Mucosa of descending colon (tissue), 3 donors: ENCODE measurements at regions not wholly inside any gene's neighbourhood (a gene's known extent, or its start where the extent isn't known, plus 50 kb on each side); places are given as distances from the start of the nearest gene placed in this dataset.

Source experiments
- ATAC-seq: fragments of 200-7000 bp; cut with Tn5 transposase; one replicate; pipeline ENCODE4 v1.9.1; 2020; ENCODE audit warnings: mild to moderate bottlenecking, moderate library complexity
- DNase-seq, 3 donors: peaks; one replicate each; pipeline ENCODE4 v3.0.0-alpha.2; 2020
- H3K36me3 ChIP-seq: fragments of 200-600 bp; one replicate; pipeline ENCODE4 v1.8.0; 2021; ENCODE audit warnings: low read depth, mild to moderate bottlenecking
- H3K4me1 ChIP-seq: fragments of 200-600 bp; one replicate; pipeline ENCODE4 v1.8.0; 2021; ENCODE audit warnings: low read depth, mild to moderate bottlenecking
- H3K4me3 ChIP-seq: fragments of 200-600 bp; one replicate; pipeline ENCODE4 v1.8.0; 2021; ENCODE audit warnings: mild to moderate bottlenecking
- H3K9me3 ChIP-seq: fragments of 200-600 bp; one replicate; pipeline ENCODE4 v1.8.0; 2021; ENCODE audit warnings: mild to moderate bottlenecking
- CTCF ChIP-seq: fragments of 200-600 bp; IDR thresholded peaks from one replicate; pipeline ENCODE4 v1.8.0; 2022; ENCODE audit warnings: antibody characterized with exemption, mild to moderate bottlenecking
- intact Hi-C, 2 donors: fragments of 100-400 bp; cut with DNase I in 1 of 2; cut with micrococcal nuclease in 1 of 2; formaldehyde crosslinking; loops; one replicate each; pipeline versions ENCODE4 v1.11.0 to v1.11.1; 2022; cut with DNase I, micrococcal nuclease
- donor health status: DM: no; HTN: no; CAD: no; lungs with moderate emphysema.
- donor health status: DM: no; HTN: no; CAD: no.
- donor health status: DM: no; HTN: yes; CAD: no.

- peaks cover 7% of the 10 kb centered on the region for H3K4me1 ChIP-seq
- TF ChIP-seq CTCF = no peak
Measured at GRCh38 chr6:14620522-14620921, 502.9 kb downstream of the CD83 start.

GRCh38 chr6:14621518-14621917 lies 503.9 kb downstream of the CD83 start:
- no peak for TF ChIP-seq CTCF
- Histone ChIP-seq H3K4me1 (peaks cover 7% of the 10 kb centered on the region), H3K9me3 (no peaks in the 10 kb centered on the region), H3K4me3 (no peak overlapping the region), H3K36me3 (no peaks in the 10 kb centered on the region)
- DNase-seq (no peak), ATAC-seq (peak; percentile 64)
- intact Hi-C loops = no loop called here

More at GRCh38 chr6:14620522-14620921, 502.9 kb downstream of the CD83 start:
- DNase-seq = no peak
- no peak for ATAC-seq
- Histone ChIP-seq H3K9me3 (no peaks in the 10 kb centered on the region), H3K4me3 (no peak overlapping the region), H3K36me3 (no peaks in the 10 kb centered on the region)
- intact Hi-C loops = no loop called here

GRCh38 chr6:14622085-14622484 lies 504.5 kb downstream of the CD83 start:
- DNase-seq (peak in 1 of 3 donors; percentile 44), ATAC-seq (peak; percentile 43)
- no peak overlapping the region for H3K4me3 ChIP-seq
- intact Hi-C loops = no loop called here
- no peaks in the 10 kb centered on the region for H3K36me3 ChIP-seq
- no peaks in the 10 kb centered on the region for H3K9me3 ChIP-seq
- TF ChIP-seq CTCF = no peak
- peaks cover 7% of the 10 kb centered on the region for H3K4me1 ChIP-seq

- TF ChIP-seq CTCF = no peak
- intact Hi-C loops = no loop called here
- DNase-seq (peak in 1 of 3 donors; percentile 22), ATAC-seq (peak; percentile 62)
- H3K4me3 ChIP-seq = no peak overlapping the region
- peaks cover 7% of the 10 kb centered on the region for H3K4me1 ChIP-seq
- H3K9me3 ChIP-seq = no peaks in the 10 kb centered on the region
- no peaks in the 10 kb centered on the region for H3K36me3 ChIP-seq
Measured at GRCh38 chr6:14622909-14623505, 505.4 kb downstream of the CD83 start.

DNA sequence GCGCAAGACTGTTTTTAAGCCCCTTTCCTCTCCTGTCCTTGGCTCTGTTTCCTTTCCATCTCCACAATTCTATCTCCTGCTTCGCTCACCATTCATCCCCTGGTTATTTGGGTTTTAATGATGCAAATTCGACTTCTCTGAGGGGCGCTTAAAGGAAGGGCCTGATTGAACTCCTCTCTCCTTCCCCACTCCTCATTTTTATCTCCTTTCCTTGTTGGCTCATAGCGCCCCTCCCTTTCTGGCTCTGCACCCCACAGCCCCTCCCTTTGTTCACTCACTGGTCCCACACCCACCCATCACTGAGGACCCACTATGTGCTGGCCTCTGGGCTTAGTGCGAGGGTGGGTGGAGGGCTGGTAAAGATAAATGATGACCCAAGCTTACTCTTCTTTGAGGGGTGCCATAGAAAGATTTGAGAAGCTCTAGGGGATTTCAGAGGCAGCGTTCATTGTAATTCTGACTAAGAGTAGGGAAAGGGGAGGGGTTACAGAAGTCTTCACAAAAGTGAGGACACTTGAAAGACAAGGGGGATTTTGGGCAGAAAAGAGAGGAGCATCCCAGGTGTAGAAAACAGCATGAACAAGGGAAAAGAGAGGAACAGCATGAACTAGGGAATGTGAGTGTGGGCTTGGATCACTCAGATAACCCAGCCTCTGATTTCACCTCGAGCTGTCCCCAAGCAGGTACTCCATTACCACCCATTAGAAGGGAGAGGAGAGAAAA lies 507.8 kb downstream of the CD83 start:
- intact Hi-C loops = no loop called here

More for the DNA sequence above, 507.8 kb downstream of the CD83 start:
- TF ChIP-seq CTCF = no peak
- no peak for DNase-seq
- no peaks in the 10 kb centered on the region for H3K9me3 ChIP-seq
- H3K36me3 ChIP-seq = no peaks in the 10 kb centered on the region
- no peak overlapping the region for H3K4me3 ChIP-seq
- no peak for ATAC-seq
- peaks cover 7% of the 10 kb centered on the region for H3K4me1 ChIP-seq
